ENCODE measurements at regions not wholly inside any gene's neighbourhood (a gene's known extent, or its start where the extent isn't known, plus 50 kb on each side); places are given as distances from the start of the nearest gene placed in this dataset.

DNA sequence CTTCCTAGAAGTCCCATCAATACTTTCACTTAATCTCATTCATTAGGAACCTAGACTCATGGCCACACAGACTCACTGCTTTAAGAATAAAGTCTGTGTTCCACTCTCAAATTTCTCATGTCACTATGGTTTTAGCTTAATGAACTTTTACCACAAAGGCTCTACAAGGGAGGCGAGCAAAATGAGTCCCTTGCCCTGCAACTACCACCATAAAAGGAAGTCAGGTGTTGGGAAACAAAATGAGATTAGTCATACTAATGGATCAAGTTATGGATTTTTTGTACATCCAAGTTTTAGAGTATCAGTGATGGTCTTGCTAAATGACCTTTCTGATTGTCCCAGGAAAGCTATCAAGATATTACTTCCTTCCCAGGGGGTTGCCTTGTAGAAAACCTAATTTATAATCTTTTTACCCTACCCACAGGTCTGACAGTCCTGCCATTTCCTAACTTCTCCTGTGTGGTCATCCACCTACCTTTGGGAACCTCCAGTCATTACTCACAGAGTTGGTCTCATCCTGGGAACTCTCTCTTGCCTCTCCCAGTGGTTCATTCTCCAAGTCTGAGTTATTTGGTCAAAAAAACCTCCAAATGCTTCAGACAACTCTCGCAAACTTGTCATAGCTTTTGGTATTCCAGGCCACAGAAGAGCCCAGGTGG is 51.8 kb upstream of the SLC16A1 start:
- ChIA-PET CTCF (interaction anchor here (0.8 to 1.0 kb wide), 4 partner anchors 9 to 127 kb away, joined by 3 read pairs; no protein-coding TSS in a partner anchor), POLR2A (interaction anchor here (0.6 kb wide), 1 partner anchor 852 kb away, joined by 5 read pairs; no protein-coding TSS in a partner anchor)
- no peak for DNase-seq (ENCODE audit: extremely low spot score)
- TF ChIP-seq, protein P1, sequence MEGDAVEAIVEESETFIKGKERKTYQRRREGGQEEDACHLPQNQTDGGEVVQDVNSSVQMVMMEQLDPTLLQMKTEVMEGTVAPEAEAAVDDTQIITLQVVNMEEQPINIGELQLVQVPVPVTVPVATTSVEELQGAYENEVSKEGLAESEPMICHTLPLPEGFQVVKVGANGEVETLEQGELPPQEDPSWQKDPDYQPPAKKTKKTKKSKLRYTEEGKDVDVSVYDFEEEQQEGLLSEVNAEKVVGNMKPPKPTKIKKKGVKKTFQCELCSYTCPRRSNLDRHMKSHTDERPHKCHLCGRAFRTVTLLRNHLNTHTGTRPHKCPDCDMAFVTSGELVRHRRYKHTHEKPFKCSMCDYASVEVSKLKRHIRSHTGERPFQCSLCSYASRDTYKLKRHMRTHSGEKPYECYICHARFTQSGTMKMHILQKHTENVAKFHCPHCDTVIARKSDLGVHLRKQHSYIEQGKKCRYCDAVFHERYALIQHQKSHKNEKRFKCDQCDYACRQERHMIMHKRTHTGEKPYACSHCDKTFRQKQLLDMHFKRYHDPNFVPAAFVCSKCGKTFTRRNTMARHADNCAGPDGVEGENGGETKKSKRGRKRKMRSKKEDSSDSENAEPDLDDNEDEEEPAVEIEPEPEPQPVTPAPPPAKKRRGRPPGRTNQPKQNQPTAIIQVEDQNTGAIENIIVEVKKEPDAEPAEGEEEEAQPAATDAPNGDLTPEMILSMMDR (IDR thresholded peaks at IDR 0.05; ENCODE audit: control extremely low read depth, extremely low read depth, low read depth, missing control alignments): no peak

DNA sequence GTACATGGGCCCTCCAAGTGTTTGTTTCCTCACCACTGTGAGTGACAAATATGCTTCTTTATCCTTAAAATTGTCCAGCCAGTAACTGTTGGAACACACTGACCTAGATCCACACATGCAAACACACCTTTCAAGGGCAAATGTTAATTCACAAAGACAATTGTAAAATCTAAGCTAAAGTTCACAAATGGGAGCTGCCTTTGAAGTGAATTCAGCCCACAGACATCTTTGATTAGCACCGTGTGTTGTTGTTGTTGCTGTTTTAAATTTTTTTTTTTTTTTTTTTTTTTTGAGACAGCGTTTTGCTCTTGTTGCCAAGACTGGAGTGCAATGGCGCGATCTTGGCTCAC is 52.3 kb upstream of the SLC16A1 start:
- DNase-seq (ENCODE audit: extremely low spot score): no peak
- TF ChIP-seq, protein P1 (IDR thresholded peaks at IDR 0.05; ENCODE audit: control extremely low read depth, extremely low read depth, low read depth, missing control alignments): no peak
- CTCF ChIA-PET: interaction anchor here (0.8 to 1.0 kb wide), 3 partner anchors 35 to 128 kb away, joined by 3 read pairs; no protein-coding TSS in a partner anchor
- POLR2A ChIA-PET: no interaction called here

DNA sequence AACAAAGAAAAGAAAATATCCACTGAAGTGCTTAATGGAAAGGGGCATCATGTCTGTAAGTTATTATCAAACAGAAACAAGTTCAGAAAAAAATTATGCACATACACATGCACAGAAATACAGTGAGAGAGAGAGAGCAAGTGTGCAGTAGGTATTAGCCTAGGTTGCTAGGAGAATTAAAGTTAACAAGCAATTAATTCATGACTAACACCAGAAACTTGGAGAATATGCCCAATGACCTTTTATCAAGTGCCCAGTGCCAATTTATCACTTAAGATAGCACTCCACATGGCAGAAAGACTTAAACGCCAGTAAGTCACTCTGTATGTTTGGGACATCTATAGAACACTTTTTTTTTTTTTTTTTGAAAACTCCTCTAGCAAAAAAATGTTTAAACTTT is 56.2 kb upstream of the SLC16A1 start:
- no peak for DNase-seq (ENCODE audit: extremely low spot score)
- TF ChIP-seq, protein P1 (IDR thresholded peaks at IDR 0.05; ENCODE audit: control extremely low read depth, extremely low read depth, low read depth, missing control alignments): no peak
- POLR2A ChIA-PET: interaction anchor here (0.6 kb wide), 1 partner anchor 60 kb away, joined by 3 read pairs; no protein-coding TSS in a partner anchor
- CTCF ChIA-PET: no interaction called here

DNA sequence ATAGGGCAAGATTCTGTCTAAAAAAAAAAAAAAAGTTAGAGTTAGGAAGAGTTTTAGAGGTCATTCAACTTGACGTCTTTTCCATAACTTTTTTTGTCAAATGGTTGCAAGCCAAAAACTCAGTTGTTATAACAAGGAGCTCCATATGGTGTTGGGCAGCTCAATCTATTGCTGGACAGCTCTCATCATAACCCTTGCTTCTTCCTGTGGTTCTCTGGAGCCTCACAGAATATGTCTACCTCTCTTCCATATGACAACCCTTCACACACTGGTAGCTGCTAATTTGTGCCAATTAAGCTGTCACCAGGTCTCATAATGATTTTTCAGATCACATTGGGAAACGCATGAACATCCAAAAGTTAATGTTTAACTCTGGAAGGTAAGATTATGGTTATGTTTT is 57.8 kb upstream of the SLC16A1 start:
- DNase-seq (ENCODE audit: extremely low spot score): no peak
- ChIA-PET CTCF (interaction anchor here (1.2 to 1.6 kb wide), 3 partner anchors 28 to 118 kb away, joined by 3 to 6 read pairs (median 3); partner anchors contain the start of gene LRIG2), POLR2A (interaction anchor here (0.7 kb wide), 2 partner anchors 69 to 198 kb away, joined by 3 to 5 read pairs; no protein-coding TSS in a partner anchor)
- TF ChIP-seq, protein P1 (IDR thresholded peaks at IDR 0.05; ENCODE audit: control extremely low read depth, extremely low read depth, low read depth, missing control alignments): no peak

DNA sequence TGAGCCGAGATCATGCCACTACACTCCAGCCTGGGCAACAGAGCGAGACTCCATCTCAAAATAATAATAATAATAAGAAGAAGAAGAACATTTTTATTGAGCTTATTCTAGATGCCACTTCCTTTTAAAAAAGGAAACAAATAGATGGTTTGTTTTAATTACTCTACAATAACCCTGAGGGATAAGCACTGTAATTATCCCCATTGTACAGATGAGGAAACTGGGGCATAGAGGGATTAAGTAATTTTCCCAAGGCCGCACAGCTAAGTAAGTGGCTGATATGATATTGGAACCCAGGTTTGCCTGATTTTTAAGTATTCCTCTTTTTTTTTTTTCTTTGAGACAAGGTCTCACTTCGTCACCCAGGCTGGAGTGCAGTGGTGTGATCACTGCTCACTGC is 58.5 kb upstream of the LRIG2 start:
- POLR2A ChIA-PET: no interaction called here

DNA sequence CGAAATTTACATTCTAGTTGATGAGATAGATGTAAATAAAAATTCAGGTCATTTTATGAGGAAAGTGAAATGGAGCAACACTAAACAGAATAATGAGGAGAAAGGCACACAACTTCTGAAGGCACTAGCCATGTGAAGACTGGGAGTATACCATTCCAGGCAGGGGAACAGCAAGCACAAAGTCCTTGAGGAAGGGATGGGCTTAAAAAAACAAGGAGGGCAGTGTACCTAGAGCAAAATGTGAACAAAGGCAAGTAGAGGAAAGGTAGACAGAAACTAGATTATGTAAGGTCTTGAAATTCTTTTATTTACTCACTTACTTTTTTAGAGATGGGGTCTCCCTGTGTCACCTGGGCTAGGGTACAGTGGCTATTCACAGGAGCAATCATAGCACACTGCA is 54.1 kb upstream of the LRIG2 start:
- no peak for DNase-seq (ENCODE audit: extremely low spot score)
- TF ChIP-seq, protein P1 (IDR thresholded peaks at IDR 0.05; ENCODE audit: control extremely low read depth, extremely low read depth, low read depth, missing control alignments): no peak
- CTCF ChIA-PET: interaction anchor here (0.9 to 1.0 kb wide), 2 partner anchors 15 to 54 kb away, joined by 3 to 4 read pairs; partner anchors contain the start of gene LRIG2
- POLR2A ChIA-PET: no interaction called here

More for the DNA sequence above, 58.5 kb upstream of the LRIG2 start:
- TF ChIP-seq, protein P1 (IDR thresholded peaks at IDR 0.05; ENCODE audit: control extremely low read depth, extremely low read depth, low read depth, missing control alignments): no peak
- no peak for DNase-seq (ENCODE audit: extremely low spot score)
- CTCF ChIA-PET: interaction anchor here (0.8 to 1.6 kb wide), 5 partner anchors 10 to 119 kb away, joined by 3 to 6 read pairs (median 3); partner anchors contain the start of gene LRIG2
